IgD-negative memory B cell (primary cell): ENCODE measurements at regions not wholly inside any gene's neighbourhood (a gene's known extent, or its start where the extent isn't known, plus 50 kb on each side); places are given as distances from the start of the nearest gene placed in this dataset.

ENCODE experiments used
- H3K27ac Mint-ChIP-seq, 3 donors: one replicate each; pipeline ENCODE4 v1.8.0; 2020 to 2022; ENCODE audit warnings: mild to moderate bottlenecking in 3 of 3, mixed read lengths in 3 of 3, moderate library complexity in 1 of 3
- H3K27me3 Mint-ChIP-seq: one replicate; pipeline ENCODE4 v1.8.0; 2021; ENCODE audit warnings: mixed read lengths
- H3K36me3 Mint-ChIP-seq: one replicate; pipeline ENCODE4 v1.8.0; 2020; ENCODE audit warnings: mild to moderate bottlenecking, mixed read lengths
- H3K4me1 Mint-ChIP-seq, 3 donors: one replicate each; pipeline ENCODE4 v1.8.0; 2020 to 2022; ENCODE audit warnings: mixed read lengths in 3 of 3, mild to moderate bottlenecking in 1 of 3
- H3K4me3 Mint-ChIP-seq, 4 donors: one replicate each; pipeline ENCODE4 v1.8.0; 2020 to 2022; ENCODE audit warnings: mild to moderate bottlenecking in 4 of 4, mixed read lengths in 4 of 4, moderate library complexity in 3 of 4
- H3K9me3 Mint-ChIP-seq, 3 donors: one replicate each; pipeline ENCODE4 v1.8.0; 2020 to 2021; ENCODE audit warnings: mixed read lengths in 3 of 3, mild to moderate bottlenecking in 1 of 3

- Mint-ChIP-seq H3K27me3 (no peaks in the 10 kb centered on the region), H3K4me3 (no peak overlapping the region), H3K36me3 (no peaks in the 10 kb centered on the region), H3K4me1 (no peaks in the 10 kb centered on the region), H3K27ac (no peak overlapping the region), H3K9me3 (no peaks in the 10 kb centered on the region)
Observed at GRCh38 chr13:24065176-24065575, 95.3 kb upstream of the SPATA13 start.

- H3K27me3 Mint-ChIP-seq, result no peaks in the 10 kb centered on the region
- H3K27ac Mint-ChIP-seq, result no peak overlapping the region
- H3K9me3 Mint-ChIP-seq, result no peaks in the 10 kb centered on the region
- no peaks in the 10 kb centered on the region for H3K4me1 Mint-ChIP-seq
- H3K36me3 Mint-ChIP-seq, result no peaks in the 10 kb centered on the region
- no peak overlapping the region for H3K4me3 Mint-ChIP-seq
Observed at GRCh38 chr13:24066405-24067295, 93.9 kb upstream of the SPATA13 start.

GRCh38 chr13:24068472-24068871 is 92.0 kb upstream of the SPATA13 start:
- Mint-ChIP-seq H3K4me3 (no peak overlapping the region), H3K36me3 (no peaks in the 10 kb centered on the region), H3K27ac (no peak overlapping the region), H3K27me3 (peaks cover 3% of the 10 kb centered on the region), H3K4me1 (no peaks in the 10 kb centered on the region), H3K9me3 (peaks cover 0 to 1% (median 0%) of the 10 kb centered on the region in 3 donors)

GRCh38 chr13:24071016-24071415 is 89.5 kb upstream of the SPATA13 start:
- Mint-ChIP-seq H3K4me3 (no peak overlapping the region), H3K9me3 (peaks cover 0 to 1% (median 0%) of the 10 kb centered on the region in 3 donors), H3K27ac (no peak overlapping the region), H3K36me3 (no peaks in the 10 kb centered on the region), H3K27me3 (peaks cover 3% of the 10 kb centered on the region), H3K4me1 (no peaks in the 10 kb centered on the region)

GRCh38 chr13:24071423-24072075 is 89.0 kb upstream of the SPATA13 start:
- no peaks in the 10 kb centered on the region for H3K36me3 Mint-ChIP-seq
- H3K27me3 Mint-ChIP-seq, result peaks cover 3% of the 10 kb centered on the region
- H3K4me3 Mint-ChIP-seq, result no peak overlapping the region
- no peaks in the 10 kb centered on the region for H3K4me1 Mint-ChIP-seq
- no peak overlapping the region for H3K27ac Mint-ChIP-seq
- peaks cover 0 to 1% (median 0%) of the 10 kb centered on the region in 3 donors for H3K9me3 Mint-ChIP-seq

- Mint-ChIP-seq H3K9me3 (peaks cover 0 to 1% (median 0%) of the 10 kb centered on the region in 3 donors), H3K27me3 (peaks cover 3% of the 10 kb centered on the region), H3K4me1 (no peaks in the 10 kb centered on the region), H3K27ac (no peak overlapping the region), H3K36me3 (no peaks in the 10 kb centered on the region), H3K4me3 (no peak overlapping the region)
Observed at GRCh38 chr13:24073657-24074056, 86.9 kb upstream of the SPATA13 start.

- peaks cover 3% of the 10 kb centered on the region for H3K27me3 Mint-ChIP-seq
- H3K4me3 Mint-ChIP-seq, result no peak overlapping the region
- H3K4me1 Mint-ChIP-seq, result peaks cover 0 to 2% (median 0%) of the 10 kb centered on the region in 3 donors
- no peak overlapping the region for H3K27ac Mint-ChIP-seq
- H3K36me3 Mint-ChIP-seq, result no peaks in the 10 kb centered on the region
- H3K9me3 Mint-ChIP-seq, result peaks cover 0 to 1% (median 0%) of the 10 kb centered on the region in 3 donors
Observed at GRCh38 chr13:24074678-24075077, 85.8 kb upstream of the SPATA13 start.

GRCh38 chr13:24075137-24075975 is 85.2 kb upstream of the SPATA13 start:
- Mint-ChIP-seq H3K27ac (no peak overlapping the region), H3K9me3 (peaks cover 0 to 1% (median 0%) of the 10 kb centered on the region in 3 donors), H3K4me1 (peaks cover 0 to 2% (median 0%) of the 10 kb centered on the region in 3 donors), H3K4me3 (no peak overlapping the region), H3K36me3 (no peaks in the 10 kb centered on the region), H3K27me3 (peaks cover 3% of the 10 kb centered on the region)

- Mint-ChIP-seq H3K4me1 (peaks cover 0 to 2% (median 0%) of the 10 kb centered on the region in 3 donors), H3K9me3 (peaks cover 0 to 1% (median 0%) of the 10 kb centered on the region in 3 donors), H3K4me3 (no peak overlapping the region), H3K36me3 (no peaks in the 10 kb centered on the region), H3K27ac (no peak overlapping the region), H3K27me3 (peaks cover 3% of the 10 kb centered on the region)
Observed at GRCh38 chr13:24076109-24076508, 84.4 kb upstream of the SPATA13 start.

GRCh38 chr13:24076636-24077035 is 83.9 kb upstream of the SPATA13 start:
- H3K36me3 Mint-ChIP-seq, result no peaks in the 10 kb centered on the region
- peaks cover 0 to 2% (median 0%) of the 10 kb centered on the region in 3 donors for H3K4me1 Mint-ChIP-seq
- peaks cover 3% of the 10 kb centered on the region for H3K27me3 Mint-ChIP-seq
- no peak overlapping the region for H3K4me3 Mint-ChIP-seq
- peaks cover 0 to 1% (median 0%) of the 10 kb centered on the region in 3 donors for H3K9me3 Mint-ChIP-seq
- H3K27ac Mint-ChIP-seq, result no peak overlapping the region

- Mint-ChIP-seq H3K27me3 (no peaks in the 10 kb centered on the region), H3K4me1 (peaks cover 0 to 2% (median 0%) of the 10 kb centered on the region in 3 donors), H3K27ac (no peak overlapping the region), H3K9me3 (no peaks in the 10 kb centered on the region), H3K36me3 (no peaks in the 10 kb centered on the region), H3K4me3 (no peak overlapping the region)
Observed at GRCh38 chr13:24080134-24080533, 80.4 kb upstream of the SPATA13 start.

- H3K27ac Mint-ChIP-seq, result no peak overlapping the region
- H3K4me1 Mint-ChIP-seq, result peaks cover 0 to 2% (median 0%) of the 10 kb centered on the region in 3 donors
- H3K27me3 Mint-ChIP-seq, result peaks cover under 1% of the 10 kb centered on the region
- H3K4me3 Mint-ChIP-seq, result no peak overlapping the region
- no peaks in the 10 kb centered on the region for H3K9me3 Mint-ChIP-seq
- H3K36me3 Mint-ChIP-seq, result no peaks in the 10 kb centered on the region
Observed at GRCh38 chr13:24081387-24081786, 79.1 kb upstream of the SPATA13 start.

- no peaks in the 10 kb centered on the region for H3K36me3 Mint-ChIP-seq
- no peaks in the 10 kb centered on the region for H3K9me3 Mint-ChIP-seq
- peaks cover 0 to 2% (median 0%) of the 10 kb centered on the region in 3 donors for H3K4me1 Mint-ChIP-seq
- H3K27me3 Mint-ChIP-seq, result peaks cover 6% of the 10 kb centered on the region
- no peak overlapping the region for H3K27ac Mint-ChIP-seq
- no peak overlapping the region for H3K4me3 Mint-ChIP-seq
Observed at GRCh38 chr13:24083141-24083540, 77.4 kb upstream of the SPATA13 start.

- Mint-ChIP-seq H3K27ac (no peak overlapping the region), H3K36me3 (no peaks in the 10 kb centered on the region), H3K4me3 (no peak overlapping the region)
Observed at GRCh38 chr13:24083722-24084421, 76.6 kb upstream of the SPATA13 start.

More at GRCh38 chr13:24083722-24084421, 76.6 kb upstream of the SPATA13 start:
- Mint-ChIP-seq H3K27me3 (peaks cover 6% of the 10 kb centered on the region), H3K4me1 (peaks cover 0 to 2% (median 0%) of the 10 kb centered on the region in 3 donors), H3K9me3 (no peaks in the 10 kb centered on the region)
